ENCODE measurements at regions not wholly inside any gene's neighbourhood (a gene's known extent, or its start where the extent isn't known, plus 50 kb on each side); places are given as distances from the start of the nearest gene placed in this dataset.

GRCh38 chr4:171561419-171561818 is 251.8 kb upstream of the GALNTL6 start:
- H3F3A ChIP-seq (replicated peaks; ENCODE audit: low read depth), result no peaks in the 10 kb centered on the region
- no peak overlapping the region for H3K4me3 Mint-ChIP-seq
- DNase-seq (ENCODE audit: low spot score) (no peak), ATAC-seq (no peak)
- H3K27me3 Mint-ChIP-seq (ENCODE audit: insufficient read depth, low read depth, poor library complexity), result no peaks in the 10 kb centered on the region
- no peaks in the 10 kb centered on the region for H3K36me3 ChIP-seq (ENCODE audit: insufficient read depth)
- H3K27ac Mint-ChIP-seq, result no peak overlapping the region
- H4K20me1 ChIP-seq (replicated peaks; ENCODE audit: insufficient read depth), result no peaks in the 10 kb centered on the region
- no peak overlapping the region for H3K27ac ChIP-seq (ENCODE audit: low read depth)
- no peak overlapping the region for H3K4me3 ChIP-seq
- no peaks in the 10 kb centered on the region for H3K9me2 ChIP-seq (ENCODE audit: insufficient read depth)
- H3K4me1 ChIP-seq (ENCODE audit: insufficient read depth), result no peaks in the 10 kb centered on the region
- no peaks in the 10 kb centered on the region for H3K4me1 Mint-ChIP-seq
- H3K4me2 ChIP-seq, result no peak overlapping the region
- H3K27me3 ChIP-seq (ENCODE audit: insufficient read depth), result no peaks in the 10 kb centered on the region
- H3K9me3 Mint-ChIP-seq, result no peaks in the 10 kb centered on the region
- no peaks in the 10 kb centered on the region for H3K79me2 ChIP-seq (replicated peaks; ENCODE audit: insufficient read depth)
- no peak overlapping the region for H2AFZ ChIP-seq
- H3K36me3 Mint-ChIP-seq (ENCODE audit: low read depth), result no peaks in the 10 kb centered on the region
- TF ChIP-seq ZNF462 (CRISPR knock-in tag; IDR thresholded peaks at IDR 0.05), result no peak
- no peak for TF ChIP-seq REST (IDR thresholded peaks at IDR 0.05; ENCODE audit: unreplicated experiment)
- TF ChIP-seq STAT1 (IDR thresholded peaks at IDR 0.05; ENCODE audit: unreplicated experiment), result no peak
- TF ChIP-seq NANOG (IDR thresholded peaks at IDR 0.05; ENCODE audit: borderline replicate concordance), result no peak
- no peak for TF ChIP-seq EZH2phosphoT487 (IDR thresholded peaks at IDR 0.05; ENCODE audit: unreplicated experiment)
- no peak for TF ChIP-seq ZNF331 (CRISPR knock-in tag; IDR thresholded peaks at IDR 0.05; ENCODE audit: low read depth)
- TF ChIP-seq ZNF114 (CRISPR knock-in tag; IDR thresholded peaks at IDR 0.05), result no peak
- TF ChIP-seq CREB1 (CRISPR knock-in tag; IDR thresholded peaks at IDR 0.05; ENCODE audit: low read depth), result no peak
- no peak for TF ChIP-seq POLR2AphosphoS5 (IDR thresholded peaks at IDR 0.05; ENCODE audit: low read depth)
- TF ChIP-seq, protein P1, sequence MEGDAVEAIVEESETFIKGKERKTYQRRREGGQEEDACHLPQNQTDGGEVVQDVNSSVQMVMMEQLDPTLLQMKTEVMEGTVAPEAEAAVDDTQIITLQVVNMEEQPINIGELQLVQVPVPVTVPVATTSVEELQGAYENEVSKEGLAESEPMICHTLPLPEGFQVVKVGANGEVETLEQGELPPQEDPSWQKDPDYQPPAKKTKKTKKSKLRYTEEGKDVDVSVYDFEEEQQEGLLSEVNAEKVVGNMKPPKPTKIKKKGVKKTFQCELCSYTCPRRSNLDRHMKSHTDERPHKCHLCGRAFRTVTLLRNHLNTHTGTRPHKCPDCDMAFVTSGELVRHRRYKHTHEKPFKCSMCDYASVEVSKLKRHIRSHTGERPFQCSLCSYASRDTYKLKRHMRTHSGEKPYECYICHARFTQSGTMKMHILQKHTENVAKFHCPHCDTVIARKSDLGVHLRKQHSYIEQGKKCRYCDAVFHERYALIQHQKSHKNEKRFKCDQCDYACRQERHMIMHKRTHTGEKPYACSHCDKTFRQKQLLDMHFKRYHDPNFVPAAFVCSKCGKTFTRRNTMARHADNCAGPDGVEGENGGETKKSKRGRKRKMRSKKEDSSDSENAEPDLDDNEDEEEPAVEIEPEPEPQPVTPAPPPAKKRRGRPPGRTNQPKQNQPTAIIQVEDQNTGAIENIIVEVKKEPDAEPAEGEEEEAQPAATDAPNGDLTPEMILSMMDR (conservative IDR thresholded peaks at IDR 0.05; ENCODE audit: low read depth in 2 of 2), result no peak
- no peak for TF ChIP-seq EZH2 (IDR thresholded peaks at IDR 0.05; ENCODE audit: low read depth, unreplicated experiment)
- TF ChIP-seq, protein P2, sequence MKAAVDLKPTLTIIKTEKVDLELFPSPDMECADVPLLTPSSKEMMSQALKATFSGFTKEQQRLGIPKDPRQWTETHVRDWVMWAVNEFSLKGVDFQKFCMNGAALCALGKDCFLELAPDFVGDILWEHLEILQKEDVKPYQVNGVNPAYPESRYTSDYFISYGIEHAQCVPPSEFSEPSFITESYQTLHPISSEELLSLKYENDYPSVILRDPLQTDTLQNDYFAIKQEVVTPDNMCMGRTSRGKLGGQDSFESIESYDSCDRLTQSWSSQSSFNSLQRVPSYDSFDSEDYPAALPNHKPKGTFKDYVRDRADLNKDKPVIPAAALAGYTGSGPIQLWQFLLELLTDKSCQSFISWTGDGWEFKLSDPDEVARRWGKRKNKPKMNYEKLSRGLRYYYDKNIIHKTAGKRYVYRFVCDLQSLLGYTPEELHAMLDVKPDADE (IDR thresholded peaks at IDR 0.05), result no peak
- TF ChIP-seq JUNB (IDR thresholded peaks at IDR 0.05; ENCODE audit: unreplicated experiment), result no peak

Measured in GM23338 (cell line).